ENCODE measurements at regions not wholly inside any gene's neighbourhood (a gene's known extent, or its start where the extent isn't known, plus 50 kb on each side); places are given as distances from the start of the nearest gene placed in this dataset.
"Not testable (repeated sequence)": the region's sequence is repeated elsewhere in the genome, so short reads cannot be mapped to it uniquely, and the experiment has no call there.

- DNase-seq (ENCODE audit: low read depth) = no peak
Observed at GRCh38 chr6:102907181-102907580, 1513.7 kb downstream of the GRIK2 start.

- no peak for DNase-seq (ENCODE audit: low read depth)
Observed at GRCh38 chr6:102902471-102902870, 1509.0 kb downstream of the GRIK2 start.

GRCh38 chr6:102895683-102896082 is 1502.2 kb downstream of the GRIK2 start:
- DNase-seq (ENCODE audit: low read depth) = no peak

GRCh38 chr6:102885165-102885564 is 1491.7 kb downstream of the GRIK2 start:
- DNase-seq (ENCODE audit: low read depth) = no peak

- DNase-seq (ENCODE audit: low read depth) = no peak
Observed at GRCh38 chr6:102853249-102853955, 1459.9 kb downstream of the GRIK2 start.

- DNase-seq (ENCODE audit: low read depth) = no peak
Observed at GRCh38 chr6:102848796-102849195, 1455.3 kb downstream of the GRIK2 start.

- no peak for DNase-seq (ENCODE audit: low read depth)
Observed at GRCh38 chr6:102848210-102848609, 1454.7 kb downstream of the GRIK2 start.

- DNase-seq (ENCODE audit: low read depth) = no peak
Observed at GRCh38 chr6:102841060-102841459, 1447.6 kb downstream of the GRIK2 start.

GRCh38 chr6:102832021-102832420 is 1438.5 kb downstream of the GRIK2 start:
- DNase-seq (ENCODE audit: low read depth) = no peak

GRCh38 chr6:102820098-102820497 is 1426.6 kb downstream of the GRIK2 start:
- no peak for DNase-seq (ENCODE audit: low read depth)

GRCh38 chr6:102815207-102815606 is 1421.7 kb downstream of the GRIK2 start:
- no peak for DNase-seq (ENCODE audit: low read depth)

- no peak for DNase-seq (ENCODE audit: low read depth)
Observed at GRCh38 chr6:102813489-102814275, 1420.2 kb downstream of the GRIK2 start.

- no peak for DNase-seq (ENCODE audit: low read depth)
Observed at GRCh38 chr6:102812242-102812641, 1418.7 kb downstream of the GRIK2 start.

- not testable (repeated sequence) for DNase-seq (ENCODE audit: low read depth)
Observed at GRCh38 chr6:102808944-102809505, 1415.5 kb downstream of the GRIK2 start.

GRCh38 chr6:102799051-102799450 is 1405.5 kb downstream of the GRIK2 start:
- DNase-seq (ENCODE audit: low read depth) = no peak

GRCh38 chr6:102798636-102799035 is 1405.1 kb downstream of the GRIK2 start:
- DNase-seq (ENCODE audit: low read depth) = no peak

- no peak for DNase-seq (ENCODE audit: low read depth)
Observed at GRCh38 chr6:102793752-102794151, 1400.2 kb downstream of the GRIK2 start.

- DNase-seq (ENCODE audit: low read depth) = no peak
Observed at GRCh38 chr6:102774326-102774725, 1380.8 kb downstream of the GRIK2 start.

GRCh38 chr6:102773636-102774035 is 1380.1 kb downstream of the GRIK2 start:
- DNase-seq (ENCODE audit: low read depth) = no peak

- DNase-seq (ENCODE audit: low read depth) = no peak
Observed at GRCh38 chr6:102766963-102767362, 1373.5 kb downstream of the GRIK2 start.

GRCh38 chr6:102764317-102764716 is 1370.8 kb downstream of the GRIK2 start:
- no peak for DNase-seq (ENCODE audit: low read depth)

GRCh38 chr6:102763891-102764290 is 1370.4 kb downstream of the GRIK2 start:
- no peak for DNase-seq (ENCODE audit: low read depth)

- no peak for DNase-seq (ENCODE audit: low read depth)
Observed at GRCh38 chr6:102761872-102762271, 1368.4 kb downstream of the GRIK2 start.

All from stromal cell of bone marrow (primary cell).